ENCODE measurements at regions not wholly inside any gene's neighbourhood (a gene's known extent, or its start where the extent isn't known, plus 50 kb on each side); places are given as distances from the start of the nearest gene placed in this dataset.
"Not testable (repeated sequence)": the region's sequence is repeated elsewhere in the genome, so short reads cannot be mapped to it uniquely, and the experiment has no call there.

GRCh38 chr18:38642711-38643110 is 1077.1 kb upstream of the CELF4 start:
- no peak for DNase-seq

DNA sequence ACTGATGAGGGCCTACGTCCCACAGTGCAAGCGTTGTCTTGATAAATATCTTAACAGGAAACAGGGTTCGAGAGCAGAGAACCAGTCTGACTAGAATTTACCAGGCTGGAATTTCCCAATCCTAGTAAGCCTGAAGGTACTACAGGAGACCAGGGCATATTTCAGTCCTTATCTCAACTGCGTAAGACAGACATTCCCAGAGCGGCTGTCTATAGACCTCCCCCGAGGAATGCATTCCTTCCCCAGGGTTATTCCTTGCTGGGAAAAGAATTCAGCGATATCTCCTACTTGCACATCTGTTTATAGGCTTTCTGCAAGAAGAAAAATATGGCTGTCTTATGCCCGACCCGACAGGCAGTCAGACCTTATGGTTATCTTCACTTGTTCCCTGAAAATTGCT is 1074.1 kb upstream of the CELF4 start:
- DNase-seq, result not testable (repeated sequence)

- no peak for DNase-seq
These were observed 1070.3 kb upstream of the CELF4 start for GRCh38 chr18:38635709-38636430.

GRCh38 chr18:38634117-38634516 is 1068.5 kb upstream of the CELF4 start:
- no peak for DNase-seq

DNA sequence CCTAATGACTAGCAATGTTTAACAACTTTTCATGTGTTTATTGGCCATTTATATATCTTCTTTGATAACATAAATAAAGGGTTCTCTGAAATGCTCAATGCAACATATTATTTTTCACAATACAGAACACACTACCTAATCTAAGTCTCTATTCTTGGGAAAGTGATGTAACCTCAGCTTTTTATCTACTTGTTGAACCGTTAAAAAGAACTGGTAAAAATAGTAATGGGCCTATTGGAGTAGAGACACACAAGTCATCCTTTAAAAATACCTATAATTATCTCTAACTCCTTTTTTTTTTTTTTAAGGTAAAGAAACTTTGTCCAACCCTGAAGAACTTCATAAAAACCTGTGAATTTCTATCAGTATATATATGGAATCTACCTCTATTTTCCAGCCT is 1067.7 kb upstream of the CELF4 start:
- no peak for DNase-seq

DNA sequence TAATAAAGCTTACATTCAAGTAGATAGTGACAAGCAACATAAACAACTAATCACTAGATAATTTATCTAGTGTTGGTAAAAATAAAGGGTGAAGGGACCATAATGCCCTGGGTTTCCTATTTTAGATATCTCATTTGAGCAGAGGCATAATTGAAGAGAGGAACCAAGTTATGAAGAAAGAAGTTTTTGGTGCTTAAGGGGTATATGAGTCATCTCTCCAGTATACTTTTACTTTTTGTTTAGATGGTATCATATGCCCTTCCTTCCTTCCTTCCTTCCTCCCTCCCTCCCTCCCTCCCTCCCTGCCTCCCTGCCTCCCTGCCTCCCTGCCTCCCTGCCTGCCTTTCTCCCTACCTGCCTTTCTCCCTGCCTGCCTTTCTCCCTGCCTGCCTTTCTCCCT is 1053.5 kb upstream of the CELF4 start:
- no peak for DNase-seq

GRCh38 chr18:38616306-38616705 is 1050.7 kb upstream of the CELF4 start:
- no peak for DNase-seq

DNA sequence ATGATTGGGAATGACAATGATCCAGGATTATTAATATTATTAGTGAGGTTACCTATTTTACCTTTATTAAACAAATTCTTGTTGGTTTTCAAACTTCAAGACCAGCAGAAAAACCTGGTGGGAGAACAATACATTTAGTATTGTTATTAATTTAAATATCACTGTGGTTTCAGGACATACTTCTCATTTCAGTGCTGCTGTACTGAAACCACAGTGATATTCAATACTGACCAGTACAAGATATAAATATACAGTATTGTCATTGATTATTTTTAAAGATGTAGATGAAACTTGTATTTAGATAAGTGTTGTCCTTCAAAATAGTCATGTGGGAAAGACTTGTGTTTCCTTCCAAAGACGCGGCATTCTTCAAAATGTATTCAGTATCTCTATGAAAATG is 1047.3 kb upstream of the CELF4 start:
- no peak for DNase-seq

DNA sequence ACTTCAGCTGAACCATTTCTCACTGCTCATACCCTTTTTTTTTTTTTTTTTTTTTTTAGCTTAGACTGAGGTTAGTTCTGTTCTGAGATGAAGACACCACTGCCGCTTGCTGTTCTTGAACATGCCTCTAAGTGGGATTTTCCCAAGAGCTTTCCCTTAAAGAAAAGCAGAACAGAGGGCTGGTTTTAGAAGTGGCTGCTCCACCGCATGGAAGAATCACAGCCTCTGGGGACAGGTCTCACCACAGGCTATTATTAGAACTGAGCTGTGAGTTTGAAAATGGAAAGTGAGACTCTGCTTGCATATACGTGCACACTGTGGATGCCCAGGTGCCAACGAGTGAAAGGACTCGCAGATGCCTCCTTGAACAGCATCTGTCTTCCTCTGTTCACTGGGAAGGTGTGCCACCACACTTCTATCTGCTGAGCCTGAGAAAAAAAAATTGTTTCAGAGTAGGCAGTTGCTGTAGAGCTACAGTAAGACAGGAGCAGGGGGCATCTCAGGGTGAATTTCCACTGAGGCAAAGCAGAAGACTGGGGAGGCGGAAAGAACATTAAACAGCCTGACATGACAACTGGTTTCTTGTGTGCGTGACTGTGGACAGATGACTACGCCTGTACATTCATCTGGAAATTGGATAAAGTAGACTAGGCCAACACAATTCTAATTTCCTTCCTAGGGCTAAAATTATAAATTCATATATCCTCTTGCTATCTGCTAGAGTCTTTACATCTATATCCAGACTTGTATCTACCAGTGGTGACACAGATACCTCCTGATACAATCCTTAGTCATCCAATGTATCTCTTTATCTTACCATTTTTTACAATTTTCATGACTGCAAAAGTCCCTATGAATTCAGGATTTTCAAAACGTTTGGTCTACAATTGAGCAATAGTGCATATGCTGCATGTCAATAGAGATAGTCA is 1045.7 kb upstream of the CELF4 start:
- no peak for DNase-seq

DNA sequence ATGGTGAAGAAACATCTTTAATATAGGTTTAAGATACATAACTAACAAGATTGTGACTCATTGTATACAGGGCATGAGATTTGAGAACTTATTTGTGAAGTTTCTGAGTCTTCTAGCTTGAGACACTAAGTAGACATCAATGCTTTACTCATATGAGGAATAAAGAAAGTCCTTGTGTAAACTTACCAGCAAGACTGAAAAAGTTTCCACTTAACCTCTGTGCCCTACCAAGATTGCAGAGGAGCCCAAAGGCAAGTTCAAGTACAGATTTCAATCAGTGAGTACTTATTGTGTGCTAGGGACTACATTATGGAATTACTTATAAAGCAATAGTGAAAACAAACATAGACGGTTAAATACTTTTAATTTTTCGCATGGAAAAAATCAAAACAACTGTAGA is 1041.2 kb upstream of the CELF4 start:
- no peak for DNase-seq

GRCh38 chr18:38602341-38602740 is 1036.7 kb upstream of the CELF4 start:
- no peak for DNase-seq

GRCh38 chr18:38587571-38587970 is 1022.0 kb upstream of the CELF4 start:
- no peak for DNase-seq

- no peak for DNase-seq
These were observed 1020.7 kb upstream of the CELF4 start for GRCh38 chr18:38586327-38586726.

GRCh38 chr18:38579764-38580163 is 1014.2 kb upstream of the CELF4 start:
- DNase-seq, result no peak

- DNase-seq, result no peak
These were observed 1011.3 kb upstream of the CELF4 start for GRCh38 chr18:38576916-38577315.

GRCh38 chr18:38576349-38576748 is 1010.8 kb upstream of the CELF4 start:
- DNase-seq, result no peak

- no peak for DNase-seq
These were observed 1010.0 kb upstream of the CELF4 start for GRCh38 chr18:38575648-38576047.

GRCh38 chr18:38575023-38575422 is 1009.4 kb upstream of the CELF4 start:
- DNase-seq, result no peak

- no peak for DNase-seq
These were observed 1007.0 kb upstream of the CELF4 start for GRCh38 chr18:38572554-38573111.

DNA sequence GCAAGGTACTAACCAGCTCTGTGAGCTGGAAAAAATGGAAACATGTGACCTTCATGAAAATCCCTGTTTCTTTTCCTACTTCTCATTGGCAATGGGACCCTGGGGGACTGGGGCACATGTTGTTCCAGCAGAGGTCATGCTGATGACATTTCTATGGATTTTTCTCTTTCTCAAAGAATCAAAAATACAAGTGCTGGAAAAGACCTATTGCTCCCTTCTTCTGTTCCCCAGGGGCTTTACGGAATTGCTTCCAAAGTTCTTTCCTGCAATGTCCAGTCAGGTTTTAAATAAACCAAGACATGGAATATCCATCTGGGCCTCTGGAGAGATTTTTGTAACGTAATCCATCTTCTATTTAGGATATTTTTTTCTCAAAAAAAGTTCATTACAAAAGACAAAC is 1006.1 kb upstream of the CELF4 start:
- DNase-seq, result no peak

DNA sequence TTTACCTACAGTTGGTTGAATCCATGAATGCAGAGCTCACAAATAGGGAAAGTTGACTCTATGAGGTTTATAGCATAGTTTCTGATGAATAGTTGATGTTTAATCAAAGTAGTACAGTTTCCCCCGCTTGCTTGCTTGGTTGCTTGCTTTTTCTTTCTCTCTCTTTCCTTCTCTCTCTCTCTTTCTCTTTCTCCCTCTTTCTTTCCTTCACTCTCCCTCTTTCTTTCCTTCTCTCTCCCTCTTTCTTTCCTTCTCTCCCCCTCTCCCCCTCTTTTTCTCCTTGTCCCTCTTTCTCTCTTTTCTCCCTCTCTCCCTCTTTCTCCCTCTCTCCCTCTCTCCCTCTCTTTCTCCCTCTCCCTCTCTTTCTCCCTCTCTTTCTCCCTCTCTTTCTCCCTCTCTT is 999.9 kb upstream of the CELF4 start:
- DNase-seq, result no peak

DNA sequence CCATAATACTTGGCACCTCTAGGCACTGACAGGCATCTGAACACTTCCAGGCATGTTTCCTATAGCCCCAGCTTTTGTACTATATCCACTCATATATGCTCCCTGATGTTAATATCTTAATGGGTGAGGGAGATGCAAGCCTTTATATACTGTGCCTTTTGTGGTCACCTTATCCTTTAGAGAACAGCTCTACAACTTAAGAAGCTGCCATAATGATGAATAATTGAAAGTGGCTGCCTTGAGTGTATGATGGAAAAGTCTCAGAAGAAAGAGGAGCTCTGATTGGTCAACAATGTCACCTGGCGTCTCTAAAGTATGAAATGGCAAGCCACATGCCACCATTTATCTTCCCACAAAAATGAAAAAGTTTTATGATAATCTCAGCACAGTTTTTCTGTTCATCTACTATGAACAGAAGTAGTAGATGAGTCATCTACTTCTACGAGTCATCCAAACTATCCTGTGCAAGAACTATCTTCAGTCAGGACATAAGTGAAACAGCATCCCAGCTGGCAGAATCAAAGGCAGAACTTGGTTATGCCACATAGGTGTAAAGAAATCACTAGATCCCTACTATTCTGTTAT is 997.9 kb upstream of the CELF4 start:
- DNase-seq, result no peak

GRCh38 chr18:38557006-38557405 is 991.4 kb upstream of the CELF4 start:
- DNase-seq, result no peak
